Mucosa of descending colon (tissue), 3 donors: ENCODE measurements at regions not wholly inside any gene's neighbourhood (a gene's known extent, or its start where the extent isn't known, plus 50 kb on each side); places are given as distances from the start of the nearest gene placed in this dataset.

ENCODE experiments used
- ATAC-seq: fragments of 200-7000 bp; cut with Tn5 transposase; one replicate; pipeline ENCODE4 v1.9.1; 2020; ENCODE audit warnings: mild to moderate bottlenecking, moderate library complexity
- DNase-seq, 3 donors: peaks; one replicate each; pipeline ENCODE4 v3.0.0-alpha.2; 2020
- H3K36me3 ChIP-seq: fragments of 200-600 bp; one replicate; pipeline ENCODE4 v1.8.0; 2021; ENCODE audit warnings: low read depth, mild to moderate bottlenecking
- H3K4me1 ChIP-seq: fragments of 200-600 bp; one replicate; pipeline ENCODE4 v1.8.0; 2021; ENCODE audit warnings: low read depth, mild to moderate bottlenecking
- H3K4me3 ChIP-seq: fragments of 200-600 bp; one replicate; pipeline ENCODE4 v1.8.0; 2021; ENCODE audit warnings: mild to moderate bottlenecking
- H3K9me3 ChIP-seq: fragments of 200-600 bp; one replicate; pipeline ENCODE4 v1.8.0; 2021; ENCODE audit warnings: mild to moderate bottlenecking
- CTCF ChIP-seq: fragments of 200-600 bp; IDR thresholded peaks from one replicate; pipeline ENCODE4 v1.8.0; 2022; ENCODE audit warnings: antibody characterized with exemption, mild to moderate bottlenecking
- intact Hi-C, 2 donors: fragments of 100-400 bp; cut with DNase I in 1 of 2; cut with micrococcal nuclease in 1 of 2; formaldehyde crosslinking; loops; one replicate each; pipeline versions ENCODE4 v1.11.0 to v1.11.1; 2022; cut with DNase I, micrococcal nuclease
- donor health status: DM: no; HTN: no; CAD: no; lungs with moderate emphysema.
- donor health status: DM: no; HTN: no; CAD: no.
- donor health status: DM: no; HTN: yes; CAD: no.

- Histone ChIP-seq H3K4me3 (no peak overlapping the region), H3K36me3 (no peaks in the 10 kb centered on the region), H3K4me1 (peaks cover 23% of the 10 kb centered on the region), H3K9me3 (no peaks in the 10 kb centered on the region)
- intact Hi-C loops: loop anchor here in 1 of 2 donors (10.0 kb wide), 1 partner anchor 105 kb away; no protein-coding TSS in a partner anchor
- TF ChIP-seq CTCF: no peak
- ATAC-seq: no peak
- no peak for DNase-seq
Measured at GRCh38 chr12:69150083-69150795, 89.1 kb upstream of the CPSF6 start.

- intact Hi-C loops: loop anchor here in 1 of 2 donors (10.0 kb wide), 1 partner anchor 104 kb away; no protein-coding TSS in a partner anchor
Measured at GRCh38 chr12:69150796-69151127, 88.6 kb upstream of the CPSF6 start.

GRCh38 chr12:69151254-69151764, 88.1 kb upstream of the CPSF6 start:
- Histone ChIP-seq H3K36me3 (no peaks in the 10 kb centered on the region), H3K4me1 (peaks cover 23% of the 10 kb centered on the region), H3K4me3 (no peak overlapping the region), H3K9me3 (no peaks in the 10 kb centered on the region)
- DNase-seq (peak in 1 of 3 donors; percentile 71), ATAC-seq (peak; percentile 89)
- intact Hi-C loops: loop anchor here in 1 of 2 donors (10.0 kb wide), 1 partner anchor 103 kb away; no protein-coding TSS in a partner anchor
- TF ChIP-seq CTCF: no peak

More at GRCh38 chr12:69150796-69151127, 88.6 kb upstream of the CPSF6 start:
- no peak for DNase-seq
- Histone ChIP-seq H3K4me1 (peaks cover 23% of the 10 kb centered on the region), H3K4me3 (no peak overlapping the region), H3K9me3 (no peaks in the 10 kb centered on the region), H3K36me3 (no peaks in the 10 kb centered on the region)
- ATAC-seq: peak; percentile 27
- no peak for TF ChIP-seq CTCF

- intact Hi-C loops: loop anchor here in 1 of 2 donors (10.0 kb wide), 1 partner anchor 100 kb away; no protein-coding TSS in a partner anchor
- peak; percentile 89 for TF ChIP-seq CTCF
- DNase-seq (peak; percentile 64 to 87 (median 77)), ATAC-seq (no peak)
- no peak overlapping the region for H3K4me3 ChIP-seq
- H3K9me3 ChIP-seq: no peaks in the 10 kb centered on the region
- H3K36me3 ChIP-seq: no peaks in the 10 kb centered on the region
- H3K4me1 ChIP-seq: peaks cover 21% of the 10 kb centered on the region
Measured at GRCh38 chr12:69154585-69155363, 84.6 kb upstream of the CPSF6 start.

GRCh38 chr12:69157023-69157655, 82.2 kb upstream of the CPSF6 start:
- Histone ChIP-seq H3K4me3 (no peak overlapping the region), H3K9me3 (no peaks in the 10 kb centered on the region), H3K36me3 (no peaks in the 10 kb centered on the region), H3K4me1 (peaks cover 4% of the 10 kb centered on the region)
- peak; percentile 96 for TF ChIP-seq CTCF
- ATAC-seq: peak; percentile 99
- peak; percentile 90 to 95 (median 95) for DNase-seq
- intact Hi-C loops: loop anchor here in 1 of 2 donors (10.0 kb wide), 1 partner anchor 98 kb away; no protein-coding TSS in a partner anchor
